WI38 (cell line): ENCODE measurements at regions not wholly inside any gene's neighbourhood (a gene's known extent, or its start where the extent isn't known, plus 50 kb on each side); places are given as distances from the start of the nearest gene placed in this dataset.
"Not testable (repeated sequence)": the region's sequence is repeated elsewhere in the genome, so short reads cannot be mapped to it uniquely, and the experiment has no call there.

Experiments
- H3K4me3 ChIP-seq: 2 replicates; pipeline ENCODE4 v1.5.1; 2011; ENCODE audit warnings: low read depth, mild to moderate bottlenecking, control low read depth, low read length
- TF ChIP-seq, protein P1 (sequence below): IDR thresholded peaks from 2 replicates; pipeline ENCODE4 v1.5.1; 2012; ENCODE audit warnings: low read depth, mild to moderate bottlenecking, control low read depth, low read length

DNA sequence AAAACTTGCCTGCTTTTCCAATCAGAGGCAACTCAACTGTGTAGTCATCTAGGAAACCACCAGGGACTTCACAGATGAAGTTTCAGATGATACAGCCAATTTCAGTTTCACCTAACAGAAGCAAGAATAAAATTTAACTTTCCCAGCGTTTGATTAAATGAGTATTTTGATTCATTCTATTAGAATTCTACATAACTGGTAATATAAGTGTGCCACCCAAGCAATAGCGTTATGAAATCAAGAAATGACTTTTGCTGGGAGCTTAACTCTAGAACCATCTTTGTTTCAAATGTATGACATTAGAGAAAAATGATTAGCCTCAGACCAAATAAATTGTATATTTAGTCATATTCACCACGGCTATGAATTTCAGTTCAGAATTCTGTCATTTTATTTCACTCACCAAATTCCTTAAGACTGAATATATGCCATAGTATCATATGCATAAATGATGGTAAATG, 239.3 kb downstream of the NRIP1 start:
- TF ChIP-seq, protein P1, sequence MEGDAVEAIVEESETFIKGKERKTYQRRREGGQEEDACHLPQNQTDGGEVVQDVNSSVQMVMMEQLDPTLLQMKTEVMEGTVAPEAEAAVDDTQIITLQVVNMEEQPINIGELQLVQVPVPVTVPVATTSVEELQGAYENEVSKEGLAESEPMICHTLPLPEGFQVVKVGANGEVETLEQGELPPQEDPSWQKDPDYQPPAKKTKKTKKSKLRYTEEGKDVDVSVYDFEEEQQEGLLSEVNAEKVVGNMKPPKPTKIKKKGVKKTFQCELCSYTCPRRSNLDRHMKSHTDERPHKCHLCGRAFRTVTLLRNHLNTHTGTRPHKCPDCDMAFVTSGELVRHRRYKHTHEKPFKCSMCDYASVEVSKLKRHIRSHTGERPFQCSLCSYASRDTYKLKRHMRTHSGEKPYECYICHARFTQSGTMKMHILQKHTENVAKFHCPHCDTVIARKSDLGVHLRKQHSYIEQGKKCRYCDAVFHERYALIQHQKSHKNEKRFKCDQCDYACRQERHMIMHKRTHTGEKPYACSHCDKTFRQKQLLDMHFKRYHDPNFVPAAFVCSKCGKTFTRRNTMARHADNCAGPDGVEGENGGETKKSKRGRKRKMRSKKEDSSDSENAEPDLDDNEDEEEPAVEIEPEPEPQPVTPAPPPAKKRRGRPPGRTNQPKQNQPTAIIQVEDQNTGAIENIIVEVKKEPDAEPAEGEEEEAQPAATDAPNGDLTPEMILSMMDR = no peak
- no peak overlapping the region for H3K4me3 ChIP-seq

DNA sequence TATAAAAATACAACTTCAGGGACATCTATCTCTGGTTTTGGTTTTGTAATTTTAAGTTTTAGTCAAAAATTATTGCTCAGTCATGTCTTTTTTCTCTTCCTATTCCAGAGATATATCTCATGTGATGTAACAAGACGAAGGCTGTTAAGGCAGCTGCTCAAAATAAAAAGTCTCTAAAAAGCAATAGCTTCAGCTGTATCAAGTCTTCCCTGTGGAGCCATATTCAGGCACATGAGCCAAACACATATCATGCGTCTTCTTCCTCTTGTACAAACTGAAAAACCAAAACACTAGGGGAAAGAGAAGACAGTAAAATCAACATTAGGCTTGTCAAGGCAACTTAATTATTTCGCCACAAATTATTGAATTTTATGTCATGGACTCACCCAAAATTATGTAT, 240.7 kb downstream of the NRIP1 start:
- TF ChIP-seq, protein P1 = no peak
- no peak overlapping the region for H3K4me3 ChIP-seq

DNA sequence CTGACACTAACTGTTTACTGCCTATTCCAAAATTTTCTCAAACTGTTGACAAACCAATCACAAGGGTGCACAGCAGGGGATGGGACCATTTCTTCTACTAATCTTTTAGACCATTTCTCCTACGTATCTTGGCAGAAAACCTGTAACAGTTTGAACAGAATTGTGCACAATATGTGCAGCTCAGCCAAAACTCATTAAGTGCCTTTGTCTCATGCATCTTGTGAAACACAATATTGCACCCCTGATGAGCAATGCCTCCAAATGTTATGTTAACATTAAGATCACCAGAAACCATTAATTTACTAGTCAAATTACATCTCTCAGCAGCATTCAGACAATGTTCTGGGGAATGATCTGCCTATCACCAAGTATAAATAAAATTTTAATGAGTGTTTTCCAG, 247.5 kb downstream of the NRIP1 start:
- H3K4me3 ChIP-seq = no peak overlapping the region
- TF ChIP-seq, protein P1 = no peak

DNA sequence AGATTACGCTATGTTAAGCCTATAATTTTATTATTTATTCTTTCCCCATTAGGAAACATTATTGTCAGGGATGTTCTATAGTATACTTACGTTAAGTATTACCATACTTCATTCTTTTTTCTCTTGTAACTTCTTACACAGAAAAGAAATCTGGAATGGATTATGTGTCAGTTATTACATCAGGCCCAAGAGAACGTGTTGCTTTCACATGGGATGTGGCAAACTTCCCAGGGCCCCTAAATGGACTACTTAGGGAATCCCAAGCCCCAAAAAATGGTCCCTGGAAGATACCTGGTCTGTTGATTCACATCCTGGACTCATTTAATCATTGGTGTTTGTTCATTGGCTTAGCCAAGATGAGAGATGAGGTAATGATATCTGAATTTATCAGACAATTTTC, 249.8 kb downstream of the NRIP1 start:
- TF ChIP-seq, protein P1 = no peak
- H3K4me3 ChIP-seq = no peak overlapping the region

DNA sequence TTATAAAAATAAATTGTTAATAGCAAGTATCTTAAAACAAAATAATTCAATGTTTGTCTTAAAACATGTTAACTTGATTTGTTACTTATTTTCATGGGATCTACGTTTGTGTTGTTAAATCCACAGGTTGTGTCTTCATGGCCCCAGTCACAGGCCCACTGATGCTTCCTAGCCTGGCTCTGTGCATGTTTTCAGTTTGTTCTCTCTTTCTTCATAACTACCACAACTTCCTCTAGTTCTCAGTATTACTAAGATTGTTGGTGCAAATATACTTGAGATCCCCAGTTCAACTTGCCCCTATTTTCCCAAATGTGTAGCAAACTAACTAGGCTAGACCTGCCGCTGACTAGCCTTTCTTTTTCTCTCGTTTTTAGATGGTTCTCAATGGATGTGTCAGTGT, 250.5 kb downstream of the NRIP1 start:
- TF ChIP-seq, protein P1 = no peak
- no peak overlapping the region for H3K4me3 ChIP-seq

DNA sequence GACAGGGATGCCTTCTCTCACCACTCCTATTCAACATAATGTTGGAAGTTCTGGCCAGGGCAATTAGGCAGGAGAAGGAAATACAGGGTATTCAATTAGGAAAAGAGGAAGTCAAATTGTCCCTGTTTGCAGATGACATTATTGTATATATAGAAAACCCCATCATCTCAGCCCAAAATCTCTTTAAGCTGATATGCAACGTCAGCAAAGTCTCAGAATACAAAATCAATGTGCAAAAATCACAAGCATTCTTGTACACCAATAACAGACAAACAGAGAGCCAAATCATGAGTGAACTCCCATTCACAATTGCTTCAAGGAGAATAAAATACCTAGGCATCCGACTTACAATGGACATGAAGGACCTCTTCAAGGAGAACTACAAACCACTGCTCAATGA, 258.1 kb upstream of the SAMSN1 start:
- not testable (repeated sequence) for H3K4me3 ChIP-seq

DNA sequence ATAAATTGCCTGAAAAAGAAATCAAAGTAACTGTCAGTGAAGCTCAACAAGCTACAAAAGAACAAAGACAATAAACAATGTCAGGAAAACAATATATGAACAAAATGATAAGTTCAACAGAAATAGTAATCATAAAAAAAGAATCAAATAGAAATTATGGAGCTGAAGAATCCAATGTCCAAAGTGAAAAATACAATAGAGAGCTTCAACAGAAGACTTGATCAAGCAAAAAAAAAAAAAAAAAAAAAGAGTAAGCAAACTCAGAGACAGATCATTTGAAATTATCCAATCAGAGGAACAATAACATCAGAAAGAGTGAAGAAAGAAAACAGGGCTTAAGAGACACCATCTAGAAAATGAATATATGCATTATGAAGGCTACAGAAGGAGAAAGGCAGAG, 251.4 kb upstream of the SAMSN1 start:
- no peak overlapping the region for H3K4me3 ChIP-seq
- TF ChIP-seq, protein P1 = no peak

DNA sequence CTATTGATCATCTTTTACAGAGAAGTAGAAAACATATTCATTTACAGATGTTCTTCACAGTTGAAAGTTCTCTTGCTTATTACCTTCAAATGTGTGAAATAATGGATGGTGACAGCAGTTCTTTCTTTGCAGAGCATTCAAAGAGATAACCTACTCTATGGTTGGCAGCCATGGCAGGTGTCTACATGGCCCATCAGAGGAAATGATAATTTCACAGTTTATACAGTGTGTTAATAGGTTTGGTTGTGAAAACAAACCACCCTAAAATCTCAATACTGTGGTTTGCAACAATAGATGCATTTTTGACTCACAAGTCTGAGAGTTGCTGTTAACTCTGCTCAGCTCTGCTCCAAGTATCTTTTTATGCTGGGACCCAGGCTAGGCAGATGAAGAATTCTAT, 241.2 kb upstream of the SAMSN1 start:
- TF ChIP-seq, protein P1 = no peak
- no peak overlapping the region for H3K4me3 ChIP-seq
